ENCODE measurements at regions not wholly inside any gene's neighbourhood (a gene's known extent, or its start where the extent isn't known, plus 50 kb on each side); places are given as distances from the start of the nearest gene placed in this dataset.

DNA sequence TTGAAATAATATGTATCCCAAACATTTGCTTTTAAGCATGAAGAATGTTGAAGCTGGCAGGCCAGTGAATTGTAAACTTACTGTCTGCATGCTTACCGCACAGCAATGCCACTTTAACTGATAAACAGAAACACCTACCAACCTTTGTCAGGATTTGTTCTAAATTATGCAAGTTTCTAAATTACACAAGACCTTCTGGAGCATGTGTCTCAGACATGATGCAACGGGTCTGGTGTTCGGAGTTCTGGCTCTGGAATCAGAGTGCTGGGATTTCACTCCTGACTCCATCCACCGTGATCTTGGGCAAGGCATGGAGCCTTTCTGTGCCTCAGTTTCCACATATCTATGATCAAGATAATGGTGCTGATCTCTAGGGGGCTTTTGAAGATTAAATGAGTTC, 111.2 kb downstream of the CCT6B start:
- Histone ChIP-seq H3K36me3 (ENCODE audit: insufficient read depth, low read length, poor library complexity, severe bottlenecking) (no peaks in the 10 kb centered on the region), H3K4me1 (ENCODE audit: insufficient read depth, low read length, poor library complexity, severe bottlenecking) (no peaks in the 10 kb centered on the region), H3K4me3 (ENCODE audit: low read depth, low read length, poor library complexity, severe bottlenecking) (no peak overlapping the region), H3K27me3 (replicated peaks; ENCODE audit: insufficient read depth, low read depth, low read length, poor library complexity) (no peaks in the 10 kb centered on the region), H3K27ac (ENCODE audit: low read depth, low read length, poor library complexity, severe bottlenecking) (no peak overlapping the region), H3K9me3 (ENCODE audit: low read depth, low read length, poor library complexity, severe bottlenecking) (no peaks in the 10 kb centered on the region)
- CTCF ChIA-PET = no interaction called here
- no TSS peak for BruUV-seq (replicated peaks)
- TF ChIP-seq EZH2 (IDR thresholded peaks at IDR 0.05; ENCODE audit: borderline replicate concordance, low read depth, low read length, poor library complexity, severe bottlenecking) = no peak
- TF ChIP-seq, protein P1, sequence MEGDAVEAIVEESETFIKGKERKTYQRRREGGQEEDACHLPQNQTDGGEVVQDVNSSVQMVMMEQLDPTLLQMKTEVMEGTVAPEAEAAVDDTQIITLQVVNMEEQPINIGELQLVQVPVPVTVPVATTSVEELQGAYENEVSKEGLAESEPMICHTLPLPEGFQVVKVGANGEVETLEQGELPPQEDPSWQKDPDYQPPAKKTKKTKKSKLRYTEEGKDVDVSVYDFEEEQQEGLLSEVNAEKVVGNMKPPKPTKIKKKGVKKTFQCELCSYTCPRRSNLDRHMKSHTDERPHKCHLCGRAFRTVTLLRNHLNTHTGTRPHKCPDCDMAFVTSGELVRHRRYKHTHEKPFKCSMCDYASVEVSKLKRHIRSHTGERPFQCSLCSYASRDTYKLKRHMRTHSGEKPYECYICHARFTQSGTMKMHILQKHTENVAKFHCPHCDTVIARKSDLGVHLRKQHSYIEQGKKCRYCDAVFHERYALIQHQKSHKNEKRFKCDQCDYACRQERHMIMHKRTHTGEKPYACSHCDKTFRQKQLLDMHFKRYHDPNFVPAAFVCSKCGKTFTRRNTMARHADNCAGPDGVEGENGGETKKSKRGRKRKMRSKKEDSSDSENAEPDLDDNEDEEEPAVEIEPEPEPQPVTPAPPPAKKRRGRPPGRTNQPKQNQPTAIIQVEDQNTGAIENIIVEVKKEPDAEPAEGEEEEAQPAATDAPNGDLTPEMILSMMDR (conservative IDR thresholded peaks at IDR 0.05; ENCODE audit: low read depth, low read length) = no peak
- intact Hi-C loops (cut with micrococcal nuclease; ENCODE audit: unreplicated experiment) = no loop called here
- no peak for DNase-seq (ENCODE audit: low spot score)
- POLR2A ChIA-PET (ENCODE audit: low non-redundant PET) = no interaction called here

DNA sequence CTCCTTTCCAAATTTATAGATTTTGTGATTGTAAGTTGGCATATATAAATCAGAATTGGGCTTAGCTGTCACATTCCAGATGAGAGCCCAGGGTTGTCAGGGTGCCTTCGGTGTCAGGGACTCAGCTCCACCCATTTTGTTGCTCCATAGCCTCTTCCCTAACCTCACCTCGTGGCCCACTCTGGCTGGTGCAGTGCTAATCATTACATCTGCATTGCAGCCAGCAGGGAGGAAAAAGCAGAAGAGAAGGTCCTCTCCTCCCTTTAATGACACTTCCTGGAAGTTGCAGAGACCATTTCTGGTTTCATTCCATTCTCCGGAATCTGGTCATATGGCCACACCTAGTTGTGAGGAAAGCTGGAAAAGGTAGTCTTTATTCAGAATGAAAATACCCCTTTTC, 113.3 kb downstream of the CCT6B start:
- DNase-seq (ENCODE audit: low spot score) = no peak
- CTCF ChIA-PET = no interaction called here
- BruUV-seq (replicated peaks) = no TSS peak

DNA sequence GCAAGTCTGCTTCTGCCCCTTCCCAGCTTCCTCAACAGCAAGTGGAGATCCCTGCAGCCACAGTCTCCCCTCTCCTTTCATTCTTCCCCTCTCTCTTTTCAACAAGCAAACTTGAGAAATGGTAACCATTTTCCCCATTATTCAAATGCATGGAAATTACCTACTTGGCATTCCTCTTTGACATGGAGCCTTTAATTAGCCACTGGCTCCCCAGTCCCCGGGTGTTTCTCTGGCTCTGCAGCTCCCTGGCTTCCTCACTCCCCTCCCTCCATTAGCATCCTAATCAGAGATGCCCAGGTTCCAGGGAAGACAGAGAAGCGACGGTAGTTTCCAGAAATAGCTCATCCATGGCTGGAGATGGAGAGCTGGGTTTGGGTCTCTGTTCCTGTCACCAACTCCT, 116.0 kb downstream of the CCT6B start:
- no peak overlapping the region for H3K4me3 ChIP-seq (ENCODE audit: low read depth, low read length, poor library complexity, severe bottlenecking)

More for the DNA sequence above, 113.3 kb downstream of the CCT6B start:
- Histone ChIP-seq H3K4me3 (ENCODE audit: low read depth, low read length, poor library complexity, severe bottlenecking) (no peak overlapping the region), H3K36me3 (ENCODE audit: insufficient read depth, low read length, poor library complexity, severe bottlenecking) (no peaks in the 10 kb centered on the region), H3K9me3 (ENCODE audit: low read depth, low read length, poor library complexity, severe bottlenecking) (no peaks in the 10 kb centered on the region), H3K4me1 (ENCODE audit: insufficient read depth, low read length, poor library complexity, severe bottlenecking) (no peaks in the 10 kb centered on the region), H3K27ac (ENCODE audit: low read depth, low read length, poor library complexity, severe bottlenecking) (no peak overlapping the region), H3K27me3 (replicated peaks; ENCODE audit: insufficient read depth, low read depth, low read length, poor library complexity) (no peaks in the 10 kb centered on the region)
- intact Hi-C loops (cut with micrococcal nuclease; ENCODE audit: unreplicated experiment) = no loop called here
- POLR2A ChIA-PET (ENCODE audit: low non-redundant PET) = no interaction called here
- TF ChIP-seq, protein P1 (conservative IDR thresholded peaks at IDR 0.05; ENCODE audit: low read depth, low read length) = no peak
- no peak for TF ChIP-seq EZH2 (IDR thresholded peaks at IDR 0.05; ENCODE audit: borderline replicate concordance, low read depth, low read length, poor library complexity, severe bottlenecking)

More for the DNA sequence above, 116.0 kb downstream of the CCT6B start:
- Histone ChIP-seq H3K9me3 (ENCODE audit: low read depth, low read length, poor library complexity, severe bottlenecking) (no peaks in the 10 kb centered on the region), H3K4me1 (ENCODE audit: insufficient read depth, low read length, poor library complexity, severe bottlenecking) (no peaks in the 10 kb centered on the region), H3K27ac (ENCODE audit: low read depth, low read length, poor library complexity, severe bottlenecking) (no peak overlapping the region), H3K27me3 (replicated peaks; ENCODE audit: insufficient read depth, low read depth, low read length, poor library complexity) (no peaks in the 10 kb centered on the region), H3K36me3 (ENCODE audit: insufficient read depth, low read length, poor library complexity, severe bottlenecking) (no peaks in the 10 kb centered on the region)
- BruUV-seq (replicated peaks) = no TSS peak
- ChIA-PET CTCF (no interaction called here), POLR2A (ENCODE audit: low non-redundant PET) (no interaction called here)
- TF ChIP-seq, protein P1 (conservative IDR thresholded peaks at IDR 0.05; ENCODE audit: low read depth, low read length) = no peak
- no peak for TF ChIP-seq EZH2 (IDR thresholded peaks at IDR 0.05; ENCODE audit: borderline replicate concordance, low read depth, low read length, poor library complexity, severe bottlenecking)
- intact Hi-C loops (cut with micrococcal nuclease; ENCODE audit: unreplicated experiment) = no loop called here
- no peak for DNase-seq (ENCODE audit: low spot score)

All from A673 (cell line).